T1000 (cell line): ENCODE measurements at regions not wholly inside any gene's neighbourhood (a gene's known extent, or its start where the extent isn't known, plus 50 kb on each side); places are given as distances from the start of the nearest gene placed in this dataset.
A peak's percentile ranks its signal among the peaks of the same experiment; 100 is the strongest.

ENCODE experiments used
- DNase-seq: peaks from one replicate; lab custom pipeline; 2025; ENCODE audit warnings: mixed read lengths; lab: John Stamatoyannopoulos, UW

DNA sequence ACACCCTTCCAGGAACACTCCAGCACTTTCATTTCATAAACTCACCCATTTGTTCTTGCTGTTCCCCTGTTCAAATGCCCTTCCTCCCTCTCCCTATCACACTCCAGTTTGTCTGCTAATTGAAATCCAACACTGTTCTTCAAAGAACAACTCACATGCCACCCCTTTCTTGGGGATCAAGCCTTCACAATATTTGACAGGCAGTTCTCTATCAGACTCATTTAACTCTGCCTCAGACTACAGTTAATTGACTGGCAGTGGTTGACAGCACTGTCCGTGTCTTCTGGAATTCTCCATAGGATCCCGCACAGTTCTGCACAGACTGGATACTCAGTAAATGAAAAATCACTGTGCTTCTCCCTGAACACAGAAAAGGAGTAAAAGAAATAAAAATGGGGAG is 87.8 kb downstream of the PMP22 start:
- DNase-seq = no peak

GRCh38 chr17:15175356-15175755 is 89.8 kb downstream of the PMP22 start:
- DNase-seq = no peak

DNA sequence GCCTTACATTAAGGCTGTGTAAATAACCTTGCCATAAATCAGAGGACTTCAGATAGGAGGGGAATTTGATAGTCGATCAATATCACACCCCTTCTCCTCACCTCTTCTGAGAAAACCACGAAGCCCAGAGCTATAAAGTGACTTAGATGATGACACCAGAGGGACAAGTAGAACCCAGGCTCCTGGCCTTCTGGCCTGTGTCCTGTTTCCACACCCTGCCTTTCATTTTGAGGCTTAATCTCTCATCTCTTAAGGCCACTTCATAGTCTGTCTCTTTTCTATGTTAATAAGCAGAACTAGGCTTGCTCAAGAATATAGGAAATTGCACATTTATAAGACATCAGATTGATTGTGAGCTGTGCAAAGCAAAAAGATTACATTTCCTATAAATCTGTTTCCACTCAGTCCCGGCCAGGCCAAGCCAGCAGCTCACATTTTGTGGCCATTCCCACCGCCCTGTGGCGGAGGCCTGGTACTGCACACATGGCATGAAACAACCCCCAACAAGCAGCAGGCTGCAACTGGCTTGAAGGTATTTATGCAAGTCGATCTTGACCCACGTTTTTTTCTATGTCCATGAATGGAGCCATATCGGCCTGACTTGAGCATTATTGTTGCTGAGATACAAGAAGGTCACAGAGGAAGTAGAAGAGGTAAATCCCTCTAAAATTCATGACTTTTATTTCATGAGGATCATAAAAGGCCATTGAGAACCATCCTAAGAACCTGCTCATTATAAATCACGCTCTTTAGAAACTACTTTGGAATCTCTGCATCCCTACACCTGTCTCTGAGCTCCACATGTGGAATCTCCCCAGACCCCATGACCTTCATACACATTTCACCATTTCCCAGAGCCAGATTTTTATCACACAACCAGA is 93.7 kb downstream of the PMP22 start:
- DNase-seq = peak; percentile 70

- DNase-seq = peak; percentile 49
Observed at GRCh38 chr17:15169676-15170075, 95.5 kb downstream of the PMP22 start.

- no peak for DNase-seq
Observed at GRCh38 chr17:15168379-15168778, 96.7 kb downstream of the PMP22 start.

DNA sequence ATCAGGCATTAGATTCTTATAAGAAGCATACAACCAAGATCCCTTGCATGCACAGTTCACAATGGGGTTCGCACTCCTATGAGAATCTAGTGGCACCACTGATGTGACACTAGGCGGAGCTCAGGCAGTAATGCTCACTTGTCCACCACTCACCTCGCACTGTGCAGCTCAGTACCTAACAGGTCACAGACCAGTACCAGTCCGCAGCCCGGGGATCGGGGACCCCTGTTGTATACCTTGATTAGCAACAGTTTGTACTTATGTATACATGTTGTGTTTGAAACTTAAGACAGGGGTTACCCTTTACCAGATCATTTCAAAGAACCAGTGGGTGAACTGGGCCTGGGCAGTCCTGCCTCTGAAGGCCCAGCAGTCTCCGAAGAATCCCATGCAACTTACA is 103.7 kb downstream of the PMP22 start:
- DNase-seq = no peak

DNA sequence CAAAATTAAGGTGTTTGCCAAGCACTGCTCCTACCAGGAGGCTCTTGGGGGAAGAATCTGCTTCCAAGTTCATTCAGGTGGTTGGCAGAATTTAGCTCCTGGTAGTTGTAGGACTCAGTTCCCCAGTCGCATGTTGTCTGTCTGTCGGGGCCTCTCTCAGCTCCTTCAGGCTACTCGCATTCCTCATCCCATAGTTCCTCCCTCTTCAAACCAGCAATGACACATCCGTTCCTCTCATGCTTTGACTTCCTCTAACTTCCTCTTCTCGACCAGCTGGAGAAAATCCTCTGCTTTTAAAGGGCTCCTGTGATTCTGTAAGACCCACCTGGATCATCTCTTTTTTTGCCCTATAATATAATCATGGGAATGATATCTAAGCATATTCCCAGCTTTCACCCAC is 108.1 kb downstream of the PMP22 start:
- no peak for DNase-seq

- DNase-seq = no peak
Observed at GRCh38 chr17:15154618-15155017, 110.5 kb downstream of the PMP22 start.

GRCh38 chr17:15145621-15146020 is 119.5 kb downstream of the PMP22 start:
- no peak for DNase-seq

- DNase-seq = no peak
Observed at GRCh38 chr17:15143524-15143923, 121.6 kb downstream of the PMP22 start.

- no peak for DNase-seq
Observed at GRCh38 chr17:15134363-15134762, 130.8 kb downstream of the PMP22 start.

GRCh38 chr17:15133826-15134225 is 131.3 kb downstream of the PMP22 start:
- DNase-seq = no peak

DNA sequence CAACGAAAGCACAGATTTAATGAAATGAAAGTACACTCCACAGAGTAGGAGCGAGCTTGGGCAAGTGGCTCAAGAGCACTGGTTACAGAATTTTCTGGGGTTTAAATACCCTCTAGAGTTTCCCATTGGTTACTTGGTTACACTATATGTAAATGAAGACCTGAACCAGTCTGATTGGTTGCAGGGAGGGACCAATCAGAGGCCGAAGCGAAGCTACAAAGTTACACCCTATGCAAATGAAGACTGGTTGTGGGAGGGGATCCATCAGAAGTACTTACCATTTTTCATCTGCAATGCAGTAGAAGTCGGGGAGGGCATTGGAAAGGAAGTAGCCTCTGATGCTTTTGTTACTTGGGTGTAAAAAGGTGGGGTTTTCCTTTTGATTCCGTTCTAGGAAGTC is 132.0 kb downstream of the PMP22 start:
- DNase-seq = no peak

GRCh38 chr17:15130426-15130825 is 134.7 kb downstream of the PMP22 start:
- DNase-seq = no peak

GRCh38 chr17:15129986-15130385 is 135.1 kb downstream of the PMP22 start:
- DNase-seq = no peak

DNA sequence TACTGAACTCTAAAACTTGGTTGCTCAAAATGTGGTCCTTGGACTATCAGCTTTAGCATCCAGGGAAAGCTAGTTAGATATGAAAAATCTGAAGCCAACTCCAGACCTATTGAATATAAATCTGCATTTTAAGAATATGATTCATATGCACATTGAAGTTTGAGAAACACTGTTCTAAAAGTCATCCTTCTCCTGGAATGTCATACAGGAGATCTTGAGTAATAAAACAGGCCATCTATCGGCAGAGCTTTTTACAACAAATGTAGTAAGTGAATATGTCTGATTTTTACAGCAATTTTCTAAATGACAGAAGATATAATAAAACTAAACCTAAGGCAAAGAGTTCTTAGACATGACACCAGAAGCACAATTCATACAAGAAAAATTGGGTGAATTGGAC is 140.4 kb downstream of the PMP22 start:
- DNase-seq = no peak

DNA sequence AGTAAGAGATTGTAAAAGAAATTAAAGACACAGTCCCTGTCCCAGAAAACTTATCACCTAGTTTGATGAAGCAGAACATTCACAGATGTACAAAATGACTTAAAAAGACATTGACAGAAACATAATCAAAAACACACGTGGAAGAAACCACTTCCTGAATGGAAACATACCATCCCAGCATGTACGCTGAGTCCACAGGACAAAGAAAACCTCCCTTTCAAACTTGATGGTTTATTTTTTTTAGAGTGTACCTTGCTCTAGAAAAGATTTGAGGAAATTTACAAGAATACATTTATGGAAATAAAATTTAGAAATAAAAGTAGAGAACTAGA is 140.9 kb downstream of the PMP22 start:
- DNase-seq = no peak

DNA sequence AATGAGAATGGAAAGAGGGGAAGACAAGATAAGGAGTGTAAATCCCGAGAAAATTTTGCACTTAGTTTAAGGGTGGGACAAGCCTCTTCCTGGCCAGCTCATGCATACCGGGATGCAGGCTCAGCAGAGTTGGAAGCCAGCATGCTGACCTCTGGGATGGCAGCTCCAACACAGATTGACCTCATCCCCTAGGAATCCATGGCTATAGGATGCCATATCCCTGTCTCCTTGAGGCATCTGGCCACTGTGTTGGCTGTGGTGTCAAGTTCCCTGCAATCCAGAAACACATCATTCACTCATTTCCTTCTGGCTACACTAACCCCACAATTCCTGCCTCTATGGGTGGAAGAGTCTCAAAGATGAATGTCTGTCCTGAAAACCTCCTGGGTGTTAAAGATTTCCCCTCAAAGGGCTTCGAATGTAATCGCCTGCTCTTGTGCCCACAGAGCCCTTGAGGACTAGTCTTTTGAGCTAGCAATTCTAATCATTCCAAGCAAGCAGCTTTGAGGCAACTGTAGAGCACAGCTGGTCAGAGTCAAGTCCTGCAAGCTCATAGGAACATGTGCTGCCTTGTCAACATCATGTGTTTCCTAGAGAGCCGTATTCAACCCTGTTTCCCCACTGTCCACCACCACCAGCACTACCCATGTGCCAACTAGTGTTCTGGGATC is 141.4 kb downstream of the PMP22 start:
- DNase-seq = peak; percentile 44

GRCh38 chr17:15122857-15123256 is 142.3 kb downstream of the PMP22 start:
- no peak for DNase-seq

DNA sequence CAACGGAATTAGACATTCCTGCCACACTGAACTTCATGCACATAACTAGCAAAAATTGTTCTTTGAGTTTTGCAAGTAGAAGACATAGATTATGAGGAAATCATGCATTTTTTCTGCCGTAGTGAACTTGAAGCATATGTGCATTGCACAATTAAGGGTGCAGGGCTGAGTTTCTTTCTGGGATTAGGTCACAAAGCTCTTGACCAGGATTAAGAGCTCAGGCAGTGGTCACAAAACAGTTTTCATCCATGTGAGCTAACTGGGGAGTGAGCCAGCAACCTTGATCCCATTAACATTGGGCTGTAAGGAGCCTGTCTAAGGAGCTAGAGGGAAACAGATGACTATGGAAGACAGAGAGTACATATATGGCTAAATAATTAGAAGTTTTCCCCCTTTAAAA is 143.7 kb downstream of the PMP22 start:
- no peak for DNase-seq

- DNase-seq = no peak
Observed at GRCh38 chr17:15119968-15120367, 145.2 kb downstream of the PMP22 start.

GRCh38 chr17:15117239-15117638 is 147.9 kb downstream of the PMP22 start:
- no peak for DNase-seq

- no peak for DNase-seq
Observed at GRCh38 chr17:15112846-15113617, 152.1 kb downstream of the PMP22 start.
